NB4 (cell line): ENCODE measurements at regions not wholly inside any gene's neighbourhood (a gene's known extent, or its start where the extent isn't known, plus 50 kb on each side); places are given as distances from the start of the nearest gene placed in this dataset.

Source experiments
- CTCF ChIP-seq: IDR thresholded peaks from one replicate; pipeline ENCODE4 v1.5.1; 2012; ENCODE audit warnings: low read depth, low read length
- TF ChIP-seq, protein P1 (sequence below): IDR thresholded peaks from 2 replicates; pipeline ENCODE4 v1.6.1; 2011; ENCODE audit warnings: low read depth, low read length

DNA sequence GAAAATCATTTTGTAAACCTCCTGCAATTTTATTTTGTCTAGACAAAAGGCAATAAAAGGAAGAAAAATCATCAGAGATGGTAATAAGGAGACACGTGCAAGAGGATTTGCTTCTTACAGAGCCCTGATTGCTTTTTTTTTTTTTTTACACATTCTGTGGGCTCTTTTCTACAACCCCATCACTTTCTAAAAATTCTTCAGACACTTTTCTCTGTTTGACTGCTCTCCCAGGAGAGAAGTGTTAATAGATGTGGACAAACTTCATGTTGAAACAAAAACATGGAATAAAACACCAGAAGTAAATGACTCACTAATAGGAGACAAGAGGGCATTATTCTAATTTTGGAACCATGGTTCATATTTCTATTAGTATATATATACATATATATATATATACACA, 114.4 kb upstream of the TPRG1 start:
- TF ChIP-seq CTCF, result no peak
- TF ChIP-seq, protein P1, sequence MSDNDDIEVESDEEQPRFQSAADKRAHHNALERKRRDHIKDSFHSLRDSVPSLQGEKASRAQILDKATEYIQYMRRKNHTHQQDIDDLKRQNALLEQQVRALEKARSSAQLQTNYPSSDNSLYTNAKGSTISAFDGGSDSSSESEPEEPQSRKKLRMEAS, result no peak
